Ishikawa (cell line): ENCODE measurements at regions not wholly inside any gene's neighbourhood (a gene's known extent, or its start where the extent isn't known, plus 50 kb on each side); places are given as distances from the start of the nearest gene placed in this dataset.

Experiments used
- CEBPB ChIP-seq: IDR thresholded peaks from 2 replicates; pipeline ENCODE4 v1.6.1; 2012
- CREB1 ChIP-seq: IDR thresholded peaks from 2 replicates; pipeline ENCODE4 v1.6.1; 2012; ENCODE audit warnings: low read depth
- EGR1 ChIP-seq: IDR thresholded peaks from 2 replicates; pipeline ENCODE4 v1.6.1; 2012
- EP300 ChIP-seq: IDR thresholded peaks from 2 replicates; pipeline ENCODE4 v1.6.1; 2012; ENCODE audit warnings: borderline replicate concordance
- FOXM1 ChIP-seq: IDR thresholded peaks from 2 replicates; pipeline ENCODE4 v1.6.1; 2012; ENCODE audit warnings: low read depth, borderline replicate concordance
- MAX ChIP-seq: IDR thresholded peaks from 2 replicates; pipeline ENCODE4 v1.6.1; 2012
- NFIC ChIP-seq: IDR thresholded peaks from 2 replicates; pipeline ENCODE4 v1.6.1; 2012
- RAD21 ChIP-seq: IDR thresholded peaks from 2 replicates; pipeline ENCODE4 v1.6.1; 2012; ENCODE audit warnings: low read depth
- REST ChIP-seq: IDR thresholded peaks from 2 replicates; pipeline ENCODE4 v1.6.1; 2012; ENCODE audit warnings: low read depth, mild to moderate bottlenecking
- TEAD4 ChIP-seq: IDR thresholded peaks from 2 replicates; pipeline ENCODE4 v1.6.1; 2012
- USF1 ChIP-seq: IDR thresholded peaks from 2 replicates; pipeline ENCODE4 v1.6.1; 2012
- YY1 ChIP-seq: IDR thresholded peaks from 2 replicates; pipeline ENCODE4 v1.6.1; 2012; ENCODE audit warnings: low read depth
- ZBTB7A ChIP-seq: IDR thresholded peaks from 2 replicates; pipeline ENCODE4 v1.6.1; 2012; ENCODE audit warnings: low read depth

- TF ChIP-seq CREB1 (no peak), CEBPB (no peak), YY1 (no peak), EGR1 (no peak)
These were observed 50.6 kb upstream of the NEMP2 start for GRCh38 chr2:190584980-190585661.

GRCh38 chr2:190587106-190587505 is 52.6 kb upstream of the NEMP2 start:
- TF ChIP-seq CREB1 (no peak), USF1 (0 out of 2 replicates have a peak, but pooled peaks have one; percentile 38)

GRCh38 chr2:190589008-190589407 is 54.5 kb upstream of the NEMP2 start:
- TF ChIP-seq EP300 (no peak), USF1 (no peak), MAX (no peak)

GRCh38 chr2:190591437-190591836 is 56.9 kb upstream of the NEMP2 start:
- no peak for TF ChIP-seq REST
- no peak for TF ChIP-seq RAD21
- no peak for TF ChIP-seq NFIC
- no peak for TF ChIP-seq USF1
- no peak for TF ChIP-seq EGR1
- no peak for TF ChIP-seq MAX
- no peak for TF ChIP-seq TEAD4
- TF ChIP-seq ZBTB7A = no peak
- TF ChIP-seq YY1 = no peak
- TF ChIP-seq FOXM1 = no peak

GRCh38 chr2:190592831-190593230 is 56.1 kb upstream of the NAB1 start:
- TF ChIP-seq REST = no peak

GRCh38 chr2:190596993-190597392 is 51.9 kb upstream of the NAB1 start:
- TF ChIP-seq CEBPB (no peak), EGR1 (no peak), NFIC (no peak), MAX (no peak), RAD21 (no peak), REST (no peak), FOXM1 (no peak)
